ENCODE measurements at regions not wholly inside any gene's neighbourhood (a gene's known extent, or its start where the extent isn't known, plus 50 kb on each side); places are given as distances from the start of the nearest gene placed in this dataset.

DNA sequence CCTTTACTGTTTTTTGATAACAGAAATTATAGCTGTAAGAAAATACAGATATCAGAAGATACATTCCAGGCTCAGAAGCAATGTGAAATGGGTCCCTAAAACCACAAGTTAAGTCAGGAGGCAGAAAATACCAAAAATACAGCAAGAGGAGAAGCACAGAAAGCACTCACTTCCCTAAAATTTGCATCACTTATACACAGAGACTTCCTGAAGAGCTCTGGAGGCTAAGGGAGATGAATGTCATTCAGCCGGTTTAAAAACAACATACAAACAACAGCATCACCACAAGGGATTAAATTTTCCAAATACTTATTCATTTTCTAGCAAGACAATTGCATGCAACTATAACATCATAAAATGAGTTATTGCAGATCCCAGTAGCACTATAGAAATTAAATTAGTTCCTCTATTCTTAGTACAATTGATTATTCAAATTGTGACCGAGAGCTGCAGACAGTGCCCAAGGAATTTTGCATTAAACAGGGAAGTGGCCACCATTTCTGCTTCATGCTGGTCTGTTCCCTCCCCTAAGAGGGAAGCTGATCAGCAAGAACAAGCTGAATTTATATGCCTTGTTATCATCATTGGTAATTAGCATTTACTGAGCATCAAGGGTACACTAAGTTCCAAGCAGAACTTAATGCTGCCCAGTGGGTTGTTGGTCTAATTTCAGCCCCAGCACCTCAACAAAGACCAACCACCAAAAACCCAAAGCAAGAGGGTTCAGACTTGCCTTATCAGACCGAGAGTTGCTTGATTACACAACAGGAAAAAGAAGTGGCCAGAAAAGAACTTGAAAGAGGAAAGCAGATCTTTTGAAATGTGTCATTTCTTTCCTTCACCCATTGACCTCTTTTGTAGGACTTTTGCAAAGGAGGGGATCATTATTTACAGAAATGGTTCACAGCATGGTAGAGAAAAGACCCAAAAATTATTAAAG, 140.7 kb downstream of the KCTD12 start:
- H3K27me3 ChIP-seq = no peaks in the 10 kb centered on the region
- no peaks in the 10 kb centered on the region for H3K9me3 ChIP-seq
- no peaks in the 10 kb centered on the region for H3K36me3 ChIP-seq
- H3K4me1 ChIP-seq = no peaks in the 10 kb centered on the region
- no peak overlapping the region for H3K27ac ChIP-seq
- no peak overlapping the region for H3K4me3 ChIP-seq
- no peak for DNase-seq
- TF ChIP-seq, protein P1, sequence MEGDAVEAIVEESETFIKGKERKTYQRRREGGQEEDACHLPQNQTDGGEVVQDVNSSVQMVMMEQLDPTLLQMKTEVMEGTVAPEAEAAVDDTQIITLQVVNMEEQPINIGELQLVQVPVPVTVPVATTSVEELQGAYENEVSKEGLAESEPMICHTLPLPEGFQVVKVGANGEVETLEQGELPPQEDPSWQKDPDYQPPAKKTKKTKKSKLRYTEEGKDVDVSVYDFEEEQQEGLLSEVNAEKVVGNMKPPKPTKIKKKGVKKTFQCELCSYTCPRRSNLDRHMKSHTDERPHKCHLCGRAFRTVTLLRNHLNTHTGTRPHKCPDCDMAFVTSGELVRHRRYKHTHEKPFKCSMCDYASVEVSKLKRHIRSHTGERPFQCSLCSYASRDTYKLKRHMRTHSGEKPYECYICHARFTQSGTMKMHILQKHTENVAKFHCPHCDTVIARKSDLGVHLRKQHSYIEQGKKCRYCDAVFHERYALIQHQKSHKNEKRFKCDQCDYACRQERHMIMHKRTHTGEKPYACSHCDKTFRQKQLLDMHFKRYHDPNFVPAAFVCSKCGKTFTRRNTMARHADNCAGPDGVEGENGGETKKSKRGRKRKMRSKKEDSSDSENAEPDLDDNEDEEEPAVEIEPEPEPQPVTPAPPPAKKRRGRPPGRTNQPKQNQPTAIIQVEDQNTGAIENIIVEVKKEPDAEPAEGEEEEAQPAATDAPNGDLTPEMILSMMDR (IDR thresholded peaks at IDR 0.05) = no peak
- intact Hi-C loops (cut with DNase I; ENCODE audit: low total_unique reads) = no loop called here

DNA sequence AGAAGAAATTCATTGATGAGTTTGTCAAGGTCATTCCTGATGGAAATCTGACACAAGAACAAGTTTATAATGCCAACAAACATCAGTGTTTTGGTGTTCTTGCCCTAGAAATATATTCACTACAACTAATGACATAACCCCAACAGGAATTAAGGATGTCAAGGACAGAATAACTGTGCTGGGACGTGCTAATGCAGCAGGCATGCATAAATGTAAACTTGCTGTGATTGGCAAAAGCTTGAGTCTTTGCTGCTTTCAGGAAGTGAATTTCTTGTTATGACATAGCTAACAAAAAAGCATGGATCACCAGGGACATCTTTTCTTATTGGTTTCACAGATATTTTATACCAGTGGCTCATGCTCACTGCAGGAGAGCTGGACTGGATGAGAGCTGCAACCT, 144.6 kb downstream of the KCTD12 start:
- intact Hi-C loops (cut with DNase I; ENCODE audit: low total_unique reads) = no loop called here
- no peaks in the 10 kb centered on the region for H3K27me3 ChIP-seq
- H3K36me3 ChIP-seq = no peaks in the 10 kb centered on the region
- H3K9me3 ChIP-seq = no peaks in the 10 kb centered on the region
- no peaks in the 10 kb centered on the region for H3K4me1 ChIP-seq
- H3K4me3 ChIP-seq = no peak overlapping the region
- H3K27ac ChIP-seq = no peak overlapping the region
- no peak for TF ChIP-seq POLR2A (IDR thresholded peaks at IDR 0.05)
- TF ChIP-seq, protein P1 (IDR thresholded peaks at IDR 0.05) = no peak
- no peak for DNase-seq

DNA sequence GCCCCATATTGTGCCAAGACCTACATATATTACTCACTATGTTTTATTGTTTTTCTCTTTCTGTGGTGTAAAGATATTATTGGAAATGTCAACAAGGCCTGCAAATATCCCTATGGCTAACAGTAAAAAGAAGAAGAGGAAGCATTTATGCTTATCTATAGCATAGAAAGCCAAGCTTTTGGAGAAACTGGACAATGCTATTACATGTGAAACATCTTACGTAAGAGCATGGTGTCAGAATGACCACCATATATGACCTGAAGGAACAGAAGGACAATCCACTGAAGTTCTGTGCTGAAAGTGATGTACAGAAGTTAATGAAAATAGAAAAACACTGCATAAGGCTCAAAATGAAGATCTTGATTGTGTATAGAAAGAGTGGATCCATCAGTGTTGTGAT, 145.2 kb downstream of the KCTD12 start:
- Histone ChIP-seq H3K9me3 (no peaks in the 10 kb centered on the region), H3K36me3 (no peaks in the 10 kb centered on the region), H3K4me3 (no peak overlapping the region), H3K27ac (no peak overlapping the region), H3K4me1 (no peaks in the 10 kb centered on the region), H3K27me3 (no peaks in the 10 kb centered on the region)
- TF ChIP-seq POLR2A (IDR thresholded peaks at IDR 0.05) = no peak
- TF ChIP-seq, protein P1 (IDR thresholded peaks at IDR 0.05) = no peak
- DNase-seq = no peak
- intact Hi-C loops (cut with DNase I; ENCODE audit: low total_unique reads) = no loop called here

DNA sequence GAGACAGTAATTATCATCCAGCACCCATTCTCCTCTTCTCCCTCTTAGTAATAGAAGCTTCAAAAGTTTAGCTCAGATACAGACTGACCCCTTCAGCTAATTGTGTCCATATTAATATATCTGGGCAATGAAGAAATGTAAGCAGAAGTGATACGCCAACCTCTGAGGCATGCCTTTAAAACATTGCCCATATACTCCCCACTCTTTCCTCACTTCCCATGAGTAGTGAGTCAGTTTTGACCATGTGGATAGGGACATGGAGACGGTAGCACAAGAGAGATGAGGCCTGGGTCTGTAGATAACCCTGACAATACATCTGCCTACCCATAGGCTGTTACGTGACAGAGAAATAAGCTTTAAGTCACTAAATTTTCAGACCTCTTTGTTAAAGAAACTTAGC, 147.6 kb downstream of the KCTD12 start:
- H3K9me3 ChIP-seq = no peaks in the 10 kb centered on the region
- no peak for TF ChIP-seq POLR2A (IDR thresholded peaks at IDR 0.05)
- TF ChIP-seq, protein P1 (IDR thresholded peaks at IDR 0.05) = no peak
- no peaks in the 10 kb centered on the region for H3K36me3 ChIP-seq
- H3K4me3 ChIP-seq = no peak overlapping the region
- no peaks in the 10 kb centered on the region for H3K4me1 ChIP-seq
- no peaks in the 10 kb centered on the region for H3K27me3 ChIP-seq
- no peak for DNase-seq
- H3K27ac ChIP-seq = no peak overlapping the region
- intact Hi-C loops (cut with DNase I; ENCODE audit: low total_unique reads) = no loop called here

DNA sequence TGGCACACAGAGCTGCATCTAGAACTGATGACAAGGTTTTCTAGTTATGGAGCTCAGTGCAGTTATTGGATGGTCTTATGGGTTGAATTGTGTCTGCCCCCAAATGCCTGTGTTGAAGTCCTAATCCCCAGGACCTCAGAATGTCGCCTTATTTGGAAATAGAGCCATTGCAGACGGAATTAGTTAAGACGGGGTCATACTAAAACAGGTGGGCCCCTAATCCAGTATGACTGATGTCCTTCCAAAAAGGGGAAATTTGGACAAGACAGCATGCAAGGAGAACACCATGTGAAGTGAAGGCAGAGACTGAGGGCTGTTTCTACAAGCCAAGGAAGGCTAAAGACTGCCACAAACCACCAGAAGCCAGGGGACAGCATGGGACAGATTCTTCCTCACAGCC, 148.7 kb downstream of the KCTD12 start:
- TF ChIP-seq, protein P1 (IDR thresholded peaks at IDR 0.05) = no peak
- no peak for TF ChIP-seq POLR2A (IDR thresholded peaks at IDR 0.05)
- no peak overlapping the region for H3K27ac ChIP-seq
- no peaks in the 10 kb centered on the region for H3K27me3 ChIP-seq
- no peaks in the 10 kb centered on the region for H3K4me1 ChIP-seq
- H3K36me3 ChIP-seq = no peaks in the 10 kb centered on the region
- DNase-seq = no peak
- intact Hi-C loops (cut with DNase I; ENCODE audit: low total_unique reads) = no loop called here
- no peak overlapping the region for H3K4me3 ChIP-seq
- no peaks in the 10 kb centered on the region for H3K9me3 ChIP-seq
